ENCODE measurements at regions not wholly inside any gene's neighbourhood (a gene's known extent, or its start where the extent isn't known, plus 50 kb on each side); places are given as distances from the start of the nearest gene placed in this dataset.

DNA sequence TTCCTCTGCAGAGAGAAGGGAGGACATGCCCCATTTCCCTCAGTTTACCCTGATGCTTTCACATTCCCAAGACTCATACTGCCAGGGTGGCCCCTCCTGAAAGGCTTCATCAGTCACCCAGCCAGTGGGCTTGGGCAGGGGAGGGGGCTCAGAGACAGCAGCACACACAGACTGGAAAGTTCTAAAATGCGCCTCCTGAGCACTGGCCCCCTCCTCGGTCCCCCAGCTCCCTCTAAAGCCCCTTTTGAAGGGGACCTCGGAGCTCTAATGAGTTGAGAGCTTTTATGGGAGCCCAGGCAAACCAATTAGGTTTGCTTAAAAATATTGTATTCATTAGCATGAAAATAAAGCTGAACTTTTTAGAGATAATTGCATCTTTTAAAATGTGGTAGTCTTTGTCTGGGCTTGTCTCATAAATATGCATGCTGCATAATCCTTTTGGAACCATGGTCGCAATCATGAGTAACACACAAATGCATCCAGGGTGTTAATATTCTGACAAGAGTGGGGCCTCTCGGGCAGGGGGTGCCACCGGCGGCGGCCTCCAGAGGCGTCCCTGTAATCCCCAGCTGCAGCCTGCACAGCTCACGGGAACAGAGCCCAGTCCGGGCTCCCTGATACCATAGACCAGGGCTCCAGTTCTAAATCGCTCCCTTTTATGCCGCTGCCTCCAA is 78.5 kb downstream of the RPLP1 start:
- H3K36me3 ChIP-seq (ENCODE audit: insufficient read depth, low read length), result no peaks in the 10 kb centered on the region
- 0 out of 2 replicates have a peak overlapping the region, but pooled peaks have one; percentile 8 for H3K27ac ChIP-seq (ENCODE audit: low read depth, low read length)
- WGBS, result 38% methylated on average over 13 of the region's 13 CpGs

GRCh38 chr15:69531665-69532027 is 79.0 kb downstream of the RPLP1 start:
- Histone ChIP-seq H3K9me3 (ENCODE audit: insufficient read depth, low read depth, low read length) (no peaks in the 10 kb centered on the region), H3K4me3 (ENCODE audit: low read length) (no peak overlapping the region), H3K27ac (ENCODE audit: low read depth, low read length) (0 out of 2 replicates have a peak overlapping the region, but pooled peaks have one; percentile 8), H3K9ac (ENCODE audit: low read depth, low read length) (no peak overlapping the region), H3K36me3 (ENCODE audit: insufficient read depth, low read length) (no peaks in the 10 kb centered on the region), H3K4me1 (ENCODE audit: insufficient read depth, low read length) (peaks cover 24% of the 10 kb centered on the region), H3K27me3 (ENCODE audit: insufficient read depth, low read length) (0 out of 2 replicates have a peak, but pooled peaks cover 2% of the 10 kb centered on the region)
- 27% methylated on average over 6 of the region's 6 CpGs for WGBS

More for the DNA sequence above, 78.5 kb downstream of the RPLP1 start:
- Histone ChIP-seq H3K27me3 (ENCODE audit: insufficient read depth, low read length) (0 out of 2 replicates have a peak, but pooled peaks cover 2% of the 10 kb centered on the region), H3K4me3 (ENCODE audit: low read length) (no peak overlapping the region), H3K9ac (ENCODE audit: low read depth, low read length) (no peak overlapping the region), H3K4me1 (ENCODE audit: insufficient read depth, low read length) (peaks cover 21% of the 10 kb centered on the region), H3K9me3 (ENCODE audit: insufficient read depth, low read depth, low read length) (no peaks in the 10 kb centered on the region)

- Histone ChIP-seq H3K36me3 (ENCODE audit: insufficient read depth, low read length) (no peaks in the 10 kb centered on the region), H3K27ac (ENCODE audit: low read depth, low read length) (no peak overlapping the region), H3K9me3 (ENCODE audit: insufficient read depth, low read depth, low read length) (no peaks in the 10 kb centered on the region), H3K9ac (ENCODE audit: low read depth, low read length) (no peak overlapping the region), H3K4me1 (ENCODE audit: insufficient read depth, low read length) (peaks cover 28% of the 10 kb centered on the region), H3K4me3 (ENCODE audit: low read length) (no peak overlapping the region), H3K27me3 (ENCODE audit: insufficient read depth, low read length) (0 out of 2 replicates have a peak, but pooled peaks cover 2% of the 10 kb centered on the region)
- 71% methylated on average over 1 of the region's 1 CpG for WGBS
Measured at GRCh38 chr15:69532066-69532465, 79.4 kb downstream of the RPLP1 start.

DNA sequence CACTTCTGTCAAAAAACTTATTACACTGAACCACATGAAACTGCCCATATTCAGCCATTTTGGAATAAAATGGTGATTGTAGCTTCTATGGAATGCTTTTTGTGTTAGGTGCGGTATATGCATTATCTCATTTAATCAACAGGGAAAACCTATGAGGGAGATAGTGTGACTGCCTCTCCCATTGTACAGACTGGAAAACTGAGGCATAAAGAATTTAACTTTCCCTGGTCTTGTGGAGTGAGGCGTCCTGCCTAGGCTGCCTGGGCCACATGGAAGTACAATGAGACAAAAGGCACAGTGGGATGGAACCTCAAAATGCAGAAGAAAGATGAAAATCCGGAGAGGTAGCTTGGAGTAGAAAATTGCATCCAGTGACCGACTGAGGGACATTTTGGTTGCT is 80.2 kb downstream of the RPLP1 start:
- H3K9me3 ChIP-seq (ENCODE audit: insufficient read depth, low read depth, low read length), result no peaks in the 10 kb centered on the region
- H3K27me3 ChIP-seq (ENCODE audit: insufficient read depth, low read length), result 0 out of 2 replicates have a peak, but pooled peaks cover 2% of the 10 kb centered on the region
- H3K9ac ChIP-seq (ENCODE audit: low read depth, low read length), result no peak overlapping the region
- peaks cover 24% of the 10 kb centered on the region for H3K4me1 ChIP-seq (ENCODE audit: insufficient read depth, low read length)
- H3K4me3 ChIP-seq (ENCODE audit: low read length), result no peak overlapping the region
- 91% methylated on average over 3 of the region's 4 CpGs for WGBS
- H3K27ac ChIP-seq (ENCODE audit: low read depth, low read length), result no peak overlapping the region
- H3K36me3 ChIP-seq (ENCODE audit: insufficient read depth, low read length), result no peaks in the 10 kb centered on the region

GRCh38 chr15:69533522-69533921 is 80.9 kb downstream of the RPLP1 start:
- WGBS, result 73% methylated on average over 5 of the region's 5 CpGs
- Histone ChIP-seq H3K27me3 (ENCODE audit: insufficient read depth, low read length) (0 out of 2 replicates have a peak, but pooled peaks cover 2% of the 10 kb centered on the region), H3K4me1 (ENCODE audit: insufficient read depth, low read length) (peaks cover 24% of the 10 kb centered on the region), H3K36me3 (ENCODE audit: insufficient read depth, low read length) (no peaks in the 10 kb centered on the region), H3K4me3 (ENCODE audit: low read length) (no peak overlapping the region), H3K9me3 (ENCODE audit: insufficient read depth, low read depth, low read length) (no peaks in the 10 kb centered on the region), H3K9ac (ENCODE audit: low read depth, low read length) (no peak overlapping the region), H3K27ac (ENCODE audit: low read depth, low read length) (no peak overlapping the region)

- no peaks in the 10 kb centered on the region for H3K36me3 ChIP-seq (ENCODE audit: insufficient read depth, low read length)
- H3K9ac ChIP-seq (ENCODE audit: low read depth, low read length), result no peak overlapping the region
- H3K27me3 ChIP-seq (ENCODE audit: insufficient read depth, low read length), result 0 out of 2 replicates have a peak, but pooled peaks cover 2% of the 10 kb centered on the region
- WGBS, result 92% methylated on average over 4 of the region's 4 CpGs
- H3K9me3 ChIP-seq (ENCODE audit: insufficient read depth, low read depth, low read length), result no peaks in the 10 kb centered on the region
- H3K27ac ChIP-seq (ENCODE audit: low read depth, low read length), result no peak overlapping the region
- H3K4me1 ChIP-seq (ENCODE audit: insufficient read depth, low read length), result peaks cover 24% of the 10 kb centered on the region
- H3K4me3 ChIP-seq (ENCODE audit: low read length), result no peak overlapping the region
Measured at GRCh38 chr15:69535101-69535638, 82.6 kb downstream of the RPLP1 start.

DNA sequence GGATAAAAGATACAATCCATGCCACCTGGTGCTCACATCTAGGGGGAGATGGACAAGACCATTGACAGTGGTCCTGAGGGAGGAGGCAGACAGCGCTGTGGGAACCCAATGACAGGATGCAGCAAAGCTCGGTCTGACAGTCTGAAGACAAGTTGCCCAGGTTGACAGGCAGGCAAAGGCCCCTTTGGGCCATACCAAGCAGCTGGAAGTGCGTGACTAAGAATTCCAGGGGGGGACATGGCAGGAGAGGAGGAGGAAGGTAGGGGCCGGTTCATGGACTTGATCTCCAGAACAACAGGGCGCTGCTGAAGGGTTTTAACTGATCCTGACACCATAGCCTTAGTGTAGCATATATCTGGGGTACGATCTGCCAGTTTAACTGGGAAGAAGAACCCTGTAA is 83.4 kb downstream of the RPLP1 start:
- Histone ChIP-seq H3K27me3 (ENCODE audit: insufficient read depth, low read length) (no peaks in the 10 kb centered on the region), H3K9me3 (ENCODE audit: insufficient read depth, low read depth, low read length) (no peaks in the 10 kb centered on the region), H3K27ac (ENCODE audit: low read depth, low read length) (no peak overlapping the region), H3K9ac (ENCODE audit: low read depth, low read length) (no peak overlapping the region), H3K36me3 (ENCODE audit: insufficient read depth, low read length) (no peaks in the 10 kb centered on the region), H3K4me1 (ENCODE audit: insufficient read depth, low read length) (peaks cover 19% of the 10 kb centered on the region), H3K4me3 (ENCODE audit: low read length) (no peak overlapping the region)
- WGBS, result 87% methylated on average over 6 of the region's 6 CpGs

- H3K9me3 ChIP-seq (ENCODE audit: insufficient read depth, low read depth, low read length), result no peaks in the 10 kb centered on the region
Measured at GRCh38 chr15:69536726-69537512, 84.3 kb downstream of the RPLP1 start.

GRCh38 chr15:69537901-69538300 is 85.3 kb downstream of the RPLP1 start:
- no peaks in the 10 kb centered on the region for H3K36me3 ChIP-seq (ENCODE audit: insufficient read depth, low read length)
- no peak overlapping the region for H3K27ac ChIP-seq (ENCODE audit: low read depth, low read length)
- 100% methylated on average over 1 of the region's 1 CpG for WGBS
- no peak overlapping the region for H3K9ac ChIP-seq (ENCODE audit: low read depth, low read length)
- H3K9me3 ChIP-seq (ENCODE audit: insufficient read depth, low read depth, low read length), result no peaks in the 10 kb centered on the region
- no peaks in the 10 kb centered on the region for H3K27me3 ChIP-seq (ENCODE audit: insufficient read depth, low read length)
- H3K4me3 ChIP-seq (ENCODE audit: low read length), result no peak overlapping the region
- peaks cover 7% of the 10 kb centered on the region; the same call in 1 of the 2 replicates for H3K4me1 ChIP-seq (ENCODE audit: insufficient read depth, low read length)

More at GRCh38 chr15:69536726-69537512, 84.3 kb downstream of the RPLP1 start:
- no peaks in the 10 kb centered on the region for H3K36me3 ChIP-seq (ENCODE audit: insufficient read depth, low read length)
- H3K4me3 ChIP-seq (ENCODE audit: low read length), result no peak overlapping the region
- H3K9ac ChIP-seq (ENCODE audit: low read depth, low read length), result no peak overlapping the region
- 86% methylated on average over 6 of the region's 7 CpGs for WGBS
- H3K27me3 ChIP-seq (ENCODE audit: insufficient read depth, low read length), result no peaks in the 10 kb centered on the region
- H3K4me1 ChIP-seq (ENCODE audit: insufficient read depth, low read length), result peaks cover 11% of the 10 kb centered on the region; the same call in 1 of the 2 replicates
- no peak overlapping the region for H3K27ac ChIP-seq (ENCODE audit: low read depth, low read length)

GRCh38 chr15:69538379-69538778 is 85.8 kb downstream of the RPLP1 start:
- Histone ChIP-seq H3K27me3 (ENCODE audit: insufficient read depth, low read length) (no peaks in the 10 kb centered on the region), H3K9me3 (ENCODE audit: insufficient read depth, low read depth, low read length) (no peaks in the 10 kb centered on the region), H3K4me3 (ENCODE audit: low read length) (no peak overlapping the region), H3K9ac (ENCODE audit: low read depth, low read length) (no peak overlapping the region), H3K27ac (ENCODE audit: low read depth, low read length) (no peak overlapping the region), H3K4me1 (ENCODE audit: insufficient read depth, low read length) (peaks cover 7% of the 10 kb centered on the region; the same call in 1 of the 2 replicates), H3K36me3 (ENCODE audit: insufficient read depth, low read length) (no peaks in the 10 kb centered on the region)
- 91% methylated on average over 5 of the region's 5 CpGs for WGBS

GRCh38 chr15:69539345-69539744 is 86.7 kb downstream of the RPLP1 start:
- Histone ChIP-seq H3K9me3 (ENCODE audit: insufficient read depth, low read depth, low read length) (no peaks in the 10 kb centered on the region), H3K27me3 (ENCODE audit: insufficient read depth, low read length) (no peaks in the 10 kb centered on the region), H3K27ac (ENCODE audit: low read depth, low read length) (no peak overlapping the region), H3K4me1 (ENCODE audit: insufficient read depth, low read length) (peaks cover 10% of the 10 kb centered on the region; the same call in 1 of the 2 replicates), H3K9ac (ENCODE audit: low read depth, low read length) (no peak overlapping the region), H3K36me3 (ENCODE audit: insufficient read depth, low read length) (no peaks in the 10 kb centered on the region), H3K4me3 (ENCODE audit: low read length) (no peak overlapping the region)
- WGBS, result 88% methylated on average over 11 of the region's 11 CpGs
